OCI-LY1 (cell line): ENCODE measurements at regions not wholly inside any gene's neighbourhood (a gene's known extent, or its start where the extent isn't known, plus 50 kb on each side); places are given as distances from the start of the nearest gene placed in this dataset.

Experiments
- CTCF ChIP-seq: fragments of 200-600 bp; sonication (generic), shearing (Covaris generic); IDR thresholded peaks from 2 replicates; pipeline ENCODE4 v1.5.1; 2017; ENCODE audit warnings: mild to moderate bottlenecking, antibody characterized with exemption, low read length, moderate library complexity, mixed read lengths
- EZH2 ChIP-seq: fragments of 200-600 bp; sonication (generic), shearing (Covaris generic); IDR thresholded peaks from 2 replicates; pipeline ENCODE4 v1.8.0; 2017; ENCODE audit warnings: borderline replicate concordance, mixed run types, mild to moderate bottlenecking, antibody characterized with exemption, low read length, moderate library complexity, mixed read lengths

GRCh38 chr13:67725999-67726398, 495.9 kb upstream of the PCDH9 start:
- no peak for TF ChIP-seq CTCF
- TF ChIP-seq EZH2, result no peak
